NCI-H510A (cell line): ENCODE measurements at regions not wholly inside any gene's neighbourhood (a gene's known extent, or its start where the extent isn't known, plus 50 kb on each side); places are given as distances from the start of the nearest gene placed in this dataset.

Experiments used
- DNase-seq: peaks from one replicate; lab custom pipeline; 2025; lab: John Stamatoyannopoulos, UW

DNA sequence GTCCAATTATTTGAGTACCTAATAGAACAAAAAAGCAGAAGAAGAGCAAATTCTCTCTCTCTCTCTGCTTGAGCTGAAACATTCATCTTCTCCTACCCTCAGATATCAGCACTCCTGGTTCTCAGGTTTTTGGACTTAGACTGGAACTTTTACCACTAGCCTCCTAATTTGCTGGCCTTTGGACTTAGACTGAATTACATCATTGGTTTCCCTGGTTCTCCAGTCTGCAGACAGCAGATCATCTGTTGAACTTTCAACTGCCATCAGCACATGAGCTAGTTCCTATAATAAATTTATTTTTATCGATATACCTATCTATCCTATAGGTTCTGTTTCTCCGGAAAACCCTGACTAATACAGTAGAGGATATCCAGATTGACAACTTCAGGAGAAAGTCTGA is 208.9 kb upstream of the GAS1 start:
- DNase-seq: no peak

DNA sequence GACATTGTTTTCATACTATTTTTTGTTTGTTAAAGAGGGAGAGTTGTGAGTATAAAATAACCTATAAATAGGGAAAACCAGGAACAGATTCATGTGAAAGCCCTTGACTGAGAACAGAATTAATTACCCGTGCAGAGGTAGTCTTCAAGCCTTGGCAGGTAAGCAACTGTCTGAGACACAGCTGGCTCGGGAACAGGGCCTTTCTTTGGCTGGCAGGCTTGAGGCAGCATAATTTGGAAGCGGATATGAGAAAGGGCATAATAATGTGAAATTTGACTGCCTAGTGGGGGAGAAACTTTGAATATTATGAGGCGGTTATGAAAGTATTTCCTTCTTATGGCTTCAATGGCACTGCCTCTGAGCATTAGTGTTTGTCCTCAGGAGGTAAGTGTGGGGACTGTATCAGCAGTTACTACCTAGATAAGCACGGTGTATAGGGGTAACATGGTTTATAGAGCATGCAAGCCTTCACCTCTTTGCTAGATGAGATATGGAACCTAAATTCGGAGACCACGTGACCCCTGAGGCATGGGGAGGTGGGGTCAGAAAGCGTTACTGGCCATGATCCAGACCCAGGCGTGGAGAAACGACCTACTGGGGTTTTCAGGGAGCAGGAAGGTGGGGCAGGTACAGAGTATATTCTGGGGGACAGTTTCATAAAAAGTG is 210.2 kb upstream of the GAS1 start:
- no peak for DNase-seq

DNA sequence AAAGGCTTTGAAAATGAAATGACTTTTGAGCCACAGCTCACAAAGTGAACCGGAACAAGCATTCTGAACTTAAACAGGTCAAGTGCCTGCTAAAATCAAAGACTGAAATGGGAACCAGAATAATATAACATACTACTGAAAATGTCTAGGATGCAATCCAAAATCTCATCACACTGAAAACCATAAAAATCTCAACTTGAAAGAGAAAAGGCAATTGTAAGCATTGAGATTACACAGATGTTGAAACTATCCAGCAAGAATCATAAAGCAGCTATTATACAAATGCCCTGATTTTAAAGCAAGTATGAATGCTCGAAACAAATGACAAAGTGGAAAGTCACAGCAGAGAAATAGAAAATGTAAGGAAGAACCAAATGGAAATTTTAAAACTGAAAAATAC is 211.5 kb upstream of the GAS1 start:
- DNase-seq: no peak

DNA sequence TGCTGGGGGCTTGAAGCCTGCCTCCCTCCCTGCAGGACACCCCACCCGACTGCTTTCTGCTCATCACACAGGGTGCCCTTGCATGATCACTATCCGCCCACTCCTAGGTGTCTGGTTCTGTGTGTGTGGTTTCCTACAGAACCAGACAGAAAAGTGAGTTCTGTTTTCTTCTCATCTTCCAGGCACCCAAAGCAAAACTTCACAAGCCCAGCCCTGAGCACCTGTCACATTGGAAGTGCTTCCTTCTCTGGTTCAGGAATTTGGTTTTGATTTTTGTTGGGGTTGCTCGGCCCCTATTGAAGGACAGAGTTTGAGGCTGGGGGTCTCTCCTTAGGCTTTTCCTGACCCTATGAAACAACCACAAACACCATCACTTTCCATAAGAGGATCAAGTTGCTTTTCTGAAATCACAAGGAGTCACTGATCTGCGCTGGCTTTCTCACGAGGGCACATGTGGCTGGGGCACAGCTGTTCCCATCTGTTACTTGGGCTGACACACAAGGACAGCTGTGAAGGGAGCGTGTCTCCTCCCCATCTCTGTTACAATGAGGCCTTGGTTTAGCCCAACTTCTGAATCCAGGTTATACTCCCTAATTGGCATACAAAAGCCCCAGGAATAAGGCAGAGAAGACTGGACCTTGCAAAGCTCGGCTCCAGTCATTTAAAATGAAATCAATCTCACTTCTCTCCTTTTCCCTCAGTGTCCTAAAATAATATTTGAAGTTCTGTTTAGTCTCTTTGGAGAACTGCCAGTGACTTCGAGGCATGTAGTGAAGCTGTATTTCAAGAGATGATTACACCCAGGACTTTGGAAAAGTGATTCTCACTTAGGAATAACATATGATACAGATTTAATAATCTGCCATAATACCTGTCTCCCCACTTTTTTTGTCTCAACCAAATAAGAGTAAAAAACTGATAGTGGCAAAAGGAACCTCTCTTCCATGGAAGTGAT is 213.1 kb upstream of the GAS1 start:
- DNase-seq: no peak

GRCh38 chr9:87167161-87167560 is 219.9 kb upstream of the GAS1 start:
- DNase-seq: no peak

- no peak for DNase-seq
Observed at GRCh38 chr9:87167582-87167981, 220.3 kb upstream of the GAS1 start.

DNA sequence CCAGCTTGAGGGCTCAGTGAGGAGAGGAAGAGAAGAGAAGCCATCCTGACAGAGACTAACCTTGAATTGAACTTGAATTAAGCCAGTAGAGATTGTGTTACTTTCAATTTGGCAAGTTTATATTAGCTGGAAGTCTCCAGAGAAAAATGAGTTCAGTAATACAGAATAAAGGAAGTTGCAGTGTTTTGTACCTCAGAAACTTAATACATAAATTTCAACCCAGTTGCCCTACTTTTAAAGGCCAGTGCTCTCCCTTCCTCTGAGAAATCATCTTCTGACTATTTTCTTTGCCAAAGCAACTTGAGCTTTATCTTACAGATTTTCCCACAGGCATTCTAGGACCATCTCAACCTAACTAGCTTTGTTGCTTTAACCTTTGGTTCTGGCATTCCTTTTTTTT is 231.0 kb upstream of the GAS1 start:
- DNase-seq: no peak

DNA sequence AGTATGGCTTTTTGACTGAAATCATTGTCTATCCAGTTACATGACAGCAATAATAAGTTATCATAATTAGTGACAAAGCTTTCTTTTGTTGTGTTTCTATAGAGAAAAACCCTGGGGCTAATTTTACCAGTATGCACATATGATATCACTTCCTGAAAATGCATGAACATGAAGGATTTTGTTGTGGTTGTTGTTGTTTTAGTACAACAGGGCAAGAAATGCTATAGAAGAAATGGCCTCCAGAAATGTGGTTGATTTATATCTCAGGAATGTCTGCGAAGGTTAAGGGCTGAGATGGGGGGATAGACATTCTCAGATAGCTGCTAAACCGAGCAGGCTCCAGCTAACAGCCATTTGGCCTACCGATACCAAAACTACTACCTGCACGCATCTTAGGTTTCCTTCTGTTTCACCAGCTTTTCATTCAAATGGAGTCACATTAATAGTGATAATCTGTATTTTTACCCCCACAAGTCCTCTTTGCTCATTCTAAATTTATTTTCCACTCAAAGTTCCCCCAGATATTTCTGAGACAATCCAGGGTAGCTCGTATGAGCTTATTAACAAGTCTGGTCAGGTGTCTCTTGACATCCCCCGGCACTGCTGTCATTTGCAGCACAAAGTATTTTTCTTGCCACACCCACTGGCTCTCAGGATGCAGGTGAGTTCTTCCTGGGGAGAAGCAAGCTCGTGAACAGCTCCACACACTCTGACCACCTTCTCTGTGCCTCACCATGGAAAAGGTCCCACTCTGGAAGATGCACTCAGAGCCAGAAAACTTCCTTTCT is 232.4 kb upstream of the GAS1 start:
- DNase-seq: no peak

GRCh38 chr9:87180361-87180760 is 233.1 kb upstream of the GAS1 start:
- DNase-seq: no peak

GRCh38 chr9:87180841-87181240 is 233.5 kb upstream of the GAS1 start:
- no peak for DNase-seq

GRCh38 chr9:87181670-87182069 is 234.4 kb upstream of the GAS1 start:
- no peak for DNase-seq

DNA sequence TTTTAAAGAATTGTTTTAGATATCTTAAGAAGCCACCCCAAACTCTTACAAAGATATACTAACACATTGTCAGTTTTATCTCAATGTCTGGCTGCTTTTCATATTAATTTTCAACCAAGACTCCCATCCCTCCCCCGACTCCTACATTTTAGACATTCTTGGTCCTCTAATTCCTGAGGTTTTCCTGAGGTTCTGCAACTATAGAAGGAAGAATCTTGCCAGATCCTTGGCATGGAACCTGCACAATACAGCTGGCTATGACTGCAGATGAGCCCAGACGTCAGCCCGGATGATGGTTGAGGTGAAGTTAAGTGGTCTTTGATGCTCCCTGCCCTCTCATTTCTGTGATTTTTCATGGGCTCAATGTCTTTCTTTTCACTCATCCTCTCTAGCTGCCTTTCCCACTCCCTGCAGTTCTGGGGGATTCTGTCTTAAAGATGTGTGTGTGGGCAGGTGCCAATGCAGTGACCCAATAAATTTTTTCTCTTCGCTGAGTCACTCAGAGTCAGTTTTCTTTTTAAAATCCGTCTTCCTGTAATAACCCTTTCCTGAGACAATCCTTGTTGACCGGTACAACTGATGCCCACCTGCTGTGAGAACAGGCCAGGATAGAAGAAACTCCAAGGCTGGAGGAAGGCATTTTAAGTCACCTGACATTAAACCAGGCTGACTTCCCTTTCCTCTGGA is 237.8 kb upstream of the GAS1 start:
- DNase-seq: no peak

- DNase-seq: no peak
Observed at GRCh38 chr9:87187656-87188055, 240.3 kb upstream of the GAS1 start.

GRCh38 chr9:87189006-87189405 is 241.7 kb upstream of the GAS1 start:
- no peak for DNase-seq

- DNase-seq: no peak
Observed at GRCh38 chr9:87193151-87193550, 245.8 kb upstream of the GAS1 start.

- DNase-seq: no peak
Observed at GRCh38 chr9:87193925-87194868, 246.9 kb upstream of the GAS1 start.

DNA sequence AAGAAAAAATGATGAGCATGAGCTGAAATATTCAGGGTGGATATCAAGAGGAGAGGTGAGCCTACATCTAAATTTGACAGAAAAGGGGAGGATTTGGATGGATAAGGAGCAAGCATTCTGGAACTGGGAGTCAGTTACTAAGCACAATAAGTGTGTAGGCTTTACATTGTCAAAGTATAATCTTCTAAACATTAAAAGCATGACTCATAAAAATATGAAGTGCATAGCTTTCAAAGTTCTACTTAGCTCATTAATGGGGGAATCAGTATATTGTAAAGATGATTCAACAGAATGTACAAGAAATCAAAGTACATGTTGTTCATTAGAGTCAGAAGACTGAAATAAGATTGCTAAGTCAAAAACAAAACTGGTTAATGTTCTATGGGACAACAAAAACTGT is 248.0 kb upstream of the GAS1 start:
- no peak for DNase-seq

DNA sequence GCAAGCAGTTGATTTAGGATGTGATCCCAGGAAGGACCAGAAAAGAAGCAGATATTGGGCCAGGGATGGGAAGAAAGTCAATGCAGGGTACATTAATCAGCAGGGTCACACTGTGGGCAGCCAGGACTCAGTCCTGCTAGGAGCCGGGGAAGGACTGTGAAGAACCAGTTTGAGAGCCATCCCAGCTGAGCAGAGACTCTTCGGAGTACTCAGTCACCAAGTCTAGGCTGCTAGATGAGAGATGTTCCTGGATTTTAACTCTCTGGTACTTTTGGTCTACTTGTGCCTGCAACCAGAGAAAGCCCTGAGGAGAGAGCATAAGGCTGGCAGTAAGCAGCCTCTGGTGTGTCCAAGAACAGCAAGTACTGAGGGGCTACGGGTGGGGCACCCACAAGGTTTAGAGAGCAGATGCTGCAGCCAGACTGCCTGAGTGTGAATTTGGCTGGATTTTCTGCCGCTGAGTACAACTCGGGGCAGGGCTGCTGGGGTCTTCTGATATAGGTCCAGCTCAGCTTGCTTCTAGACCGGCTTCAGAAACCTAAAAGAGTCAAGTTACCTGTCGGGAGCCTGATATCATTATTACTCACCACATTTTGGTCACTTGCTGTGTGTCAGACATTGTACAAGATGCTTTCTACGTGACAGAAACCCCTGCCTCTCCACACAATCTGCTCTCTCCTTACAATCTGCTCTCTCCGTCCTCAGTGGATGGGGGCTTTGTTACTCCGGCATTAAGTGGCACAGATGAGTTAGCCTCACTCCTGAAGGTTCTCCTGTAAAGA is 250.2 kb upstream of the GAS1 start:
- no peak for DNase-seq

DNA sequence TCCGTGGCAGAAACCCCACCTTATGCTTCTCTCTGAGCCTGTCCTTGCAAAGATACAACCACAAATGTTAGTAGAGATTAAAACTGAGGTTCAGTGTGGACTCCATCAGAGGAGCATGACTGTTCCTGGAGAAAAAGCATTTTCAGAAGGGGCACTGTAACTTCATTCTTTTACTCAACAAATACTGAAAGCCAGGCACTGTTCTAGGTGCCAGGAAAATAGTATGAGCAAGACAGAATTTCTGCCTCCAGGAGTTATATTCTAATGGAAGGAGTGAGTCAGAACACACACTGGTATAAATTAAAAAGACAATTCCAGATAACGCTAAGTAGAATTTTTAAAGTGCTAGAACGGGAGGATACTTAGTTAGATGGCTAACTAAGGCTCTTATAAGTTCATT is 251.4 kb upstream of the GAS1 start:
- DNase-seq: no peak

- no peak for DNase-seq
Observed at GRCh38 chr9:87199278-87199677, 252.0 kb upstream of the GAS1 start.
